Anterior cingulate cortex (tissue), 58 donors: ENCODE measurements at regions not wholly inside any gene's neighbourhood (a gene's known extent, or its start where the extent isn't known, plus 50 kb on each side); places are given as distances from the start of the nearest gene placed in this dataset.
A peak's percentile ranks its signal among the peaks of the same experiment; 100 is the strongest.

Experiments used
- DNase-seq, 58 donors: peaks; one replicate each; lab custom pipeline; 2025; lab: John Stamatoyannopoulos, UW

DNA sequence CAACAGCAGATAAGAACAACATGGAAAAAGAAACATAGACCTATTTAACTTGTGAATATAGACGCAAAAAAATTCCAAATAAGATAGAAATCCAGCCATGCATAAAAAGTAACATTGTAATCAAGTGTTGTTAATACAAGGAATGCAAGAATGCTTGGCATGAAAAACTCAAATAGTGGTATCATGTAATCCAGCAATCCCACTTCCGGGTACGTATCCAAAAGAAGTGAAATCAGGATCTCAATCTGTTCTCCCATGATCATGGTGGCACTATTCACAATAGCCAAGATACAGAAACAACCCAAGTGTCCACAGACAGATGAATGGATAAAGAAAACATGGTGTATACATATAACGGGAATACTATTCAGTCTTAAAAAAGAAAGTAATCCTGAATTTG is 437.4 kb downstream of the ARHGEF28 start:
- no peak for DNase-seq

- no peak for DNase-seq
These were observed 435.3 kb downstream of the ARHGEF28 start for GRCh38 chr5:74061292-74061691.

DNA sequence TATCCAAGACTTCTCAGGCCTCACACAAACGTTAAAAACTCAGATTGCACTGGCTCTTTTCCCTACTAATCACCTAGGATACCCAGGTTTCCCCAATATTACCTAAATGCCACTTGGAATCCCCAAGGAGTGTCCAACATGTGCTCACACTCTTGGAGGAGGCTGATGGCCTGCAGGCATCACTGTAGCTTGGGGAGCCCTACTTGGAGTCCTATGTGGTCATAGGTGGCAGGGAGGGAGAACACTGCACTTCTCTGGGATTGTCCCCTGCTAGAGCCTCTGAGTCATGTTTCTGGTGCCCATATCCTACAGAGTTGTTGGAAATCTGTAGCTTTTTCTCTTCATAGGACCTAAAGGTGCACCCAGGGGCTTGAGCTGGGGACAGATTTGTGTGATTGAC is 433.7 kb downstream of the ARHGEF28 start:
- DNase-seq, result no peak

- no peak for DNase-seq
These were observed 430.8 kb downstream of the ARHGEF28 start for GRCh38 chr5:74056789-74057164.

DNA sequence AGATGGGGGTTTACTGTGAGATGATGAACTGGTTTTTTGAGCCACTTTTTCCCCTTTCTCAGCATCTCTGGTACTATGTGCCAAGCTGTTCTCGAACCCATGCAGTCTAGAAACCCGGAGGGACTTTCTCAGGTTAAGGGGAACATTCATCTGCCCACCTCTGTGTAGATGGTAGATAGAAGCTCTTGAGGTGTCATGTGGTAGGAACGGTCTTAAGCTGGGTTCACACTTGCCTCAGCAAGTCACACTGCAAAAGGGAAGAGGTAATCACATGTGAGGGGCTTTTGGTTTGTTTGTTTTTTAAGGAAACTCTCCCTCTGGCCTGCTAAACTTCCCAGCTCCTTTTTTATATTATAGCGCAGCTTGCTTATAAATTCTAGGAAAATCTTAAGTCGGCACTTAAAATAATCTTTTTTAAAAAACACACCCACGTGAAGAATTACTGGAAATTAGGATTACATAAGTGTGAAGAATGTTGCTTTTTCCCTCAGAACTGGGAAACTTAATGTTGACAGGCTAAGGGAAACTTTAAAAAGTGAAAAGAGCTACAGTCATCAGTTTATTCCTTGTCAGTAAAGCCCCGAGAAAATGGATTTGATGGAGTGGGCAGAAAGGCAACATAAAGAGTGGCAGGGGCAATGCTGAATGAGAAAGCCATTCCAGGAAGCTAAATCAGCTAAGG is 430.3 kb downstream of the ARHGEF28 start:
- DNase-seq, result no peak

DNA sequence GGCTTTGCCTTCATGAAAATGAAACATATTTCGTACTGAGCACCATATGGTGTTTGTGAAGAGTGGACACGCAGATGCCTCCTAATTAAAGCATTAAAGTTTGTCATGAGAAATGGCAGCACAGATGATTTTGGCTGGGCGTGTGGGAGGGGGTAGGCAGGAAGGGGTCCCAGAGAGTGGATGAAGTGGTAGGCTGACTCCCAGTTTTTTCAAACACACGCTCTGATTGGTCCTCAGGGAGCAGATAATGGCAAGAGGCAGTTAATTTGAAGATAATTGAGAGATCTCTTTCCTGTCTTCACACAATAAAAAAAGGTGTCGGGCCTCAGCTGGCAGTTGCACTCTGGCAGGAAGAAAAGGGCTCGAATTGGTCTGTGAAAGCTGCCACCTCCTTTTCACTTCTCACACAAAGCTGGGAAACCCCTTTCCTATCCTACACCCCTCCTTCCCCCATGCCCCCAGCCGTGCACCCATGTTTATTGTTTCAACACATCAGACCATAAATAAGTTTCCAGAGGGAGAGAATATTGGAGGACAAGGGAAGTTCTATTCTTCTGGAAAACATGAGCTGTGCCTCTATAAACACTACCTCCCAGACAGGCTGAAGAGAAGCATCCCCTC is 429.6 kb downstream of the ARHGEF28 start:
- DNase-seq, result peak in 3 of 58 donors; percentile 5 to 23 (median 6)

DNA sequence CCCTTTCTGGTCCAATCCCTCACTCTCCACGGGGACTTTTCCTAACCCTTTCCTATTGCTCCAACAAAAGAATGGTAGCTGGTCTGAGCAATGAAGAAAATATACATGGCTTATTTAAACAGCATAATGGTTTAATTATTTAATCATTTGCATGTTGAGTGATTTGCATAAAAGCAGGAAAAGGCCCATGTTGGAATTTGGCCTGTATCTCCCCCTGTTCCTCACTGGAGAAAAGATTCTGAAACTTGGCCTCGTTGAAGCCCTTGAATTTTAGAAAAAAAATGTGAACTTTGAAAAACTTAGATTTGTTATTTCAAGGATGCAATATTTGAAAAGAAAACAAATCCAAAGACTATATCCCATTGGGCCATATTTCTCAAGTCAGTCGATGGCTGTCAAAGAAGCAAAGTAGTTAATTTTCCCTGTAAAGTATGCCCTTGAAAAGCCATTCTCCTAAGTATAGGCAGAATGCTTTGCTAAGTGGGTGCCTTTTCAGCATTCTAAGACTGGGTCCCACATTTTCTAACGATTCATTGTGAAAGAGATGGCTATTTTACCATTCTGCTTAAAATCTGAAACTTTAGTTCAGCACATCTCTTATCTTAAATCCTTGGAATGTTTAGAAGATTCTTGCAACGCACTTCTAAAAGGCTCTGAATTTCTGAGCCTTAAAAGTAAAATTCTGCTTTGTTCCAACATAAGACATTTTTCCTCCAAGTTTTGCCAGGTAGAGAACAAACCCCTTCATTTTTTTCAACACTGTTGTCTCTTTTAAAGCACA is 428.8 kb downstream of the ARHGEF28 start:
- DNase-seq, result no peak

DNA sequence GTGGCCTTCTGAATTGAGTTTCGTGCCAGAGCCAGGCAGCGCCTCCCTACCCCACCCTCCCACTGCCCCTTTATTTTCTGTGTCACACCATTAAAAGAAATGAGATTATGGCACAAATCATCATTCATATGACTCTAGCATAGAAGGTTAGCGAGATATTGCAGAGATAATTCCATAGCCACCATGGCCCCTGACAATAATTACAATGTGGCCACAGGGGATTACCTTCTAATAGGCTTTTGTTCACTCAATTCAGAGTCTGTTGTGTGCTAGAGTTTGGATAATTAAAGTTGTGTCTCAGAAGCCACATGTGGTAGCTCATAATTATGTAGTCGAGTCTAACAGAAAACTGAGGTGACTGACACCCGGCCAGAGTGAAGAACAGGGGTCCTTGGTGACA is 428.1 kb downstream of the ARHGEF28 start:
- DNase-seq, result no peak

GRCh38 chr5:74052441-74053221 is 426.6 kb downstream of the ARHGEF28 start:
- DNase-seq, result no peak

GRCh38 chr5:74051076-74051475 is 425.1 kb downstream of the ARHGEF28 start:
- no peak for DNase-seq

- DNase-seq, result no peak
These were observed 418.9 kb downstream of the ARHGEF28 start for GRCh38 chr5:74044936-74045335.

GRCh38 chr5:74042959-74043358 is 417.0 kb downstream of the ARHGEF28 start:
- peak in 1 of 58 donors; percentile 9 for DNase-seq

DNA sequence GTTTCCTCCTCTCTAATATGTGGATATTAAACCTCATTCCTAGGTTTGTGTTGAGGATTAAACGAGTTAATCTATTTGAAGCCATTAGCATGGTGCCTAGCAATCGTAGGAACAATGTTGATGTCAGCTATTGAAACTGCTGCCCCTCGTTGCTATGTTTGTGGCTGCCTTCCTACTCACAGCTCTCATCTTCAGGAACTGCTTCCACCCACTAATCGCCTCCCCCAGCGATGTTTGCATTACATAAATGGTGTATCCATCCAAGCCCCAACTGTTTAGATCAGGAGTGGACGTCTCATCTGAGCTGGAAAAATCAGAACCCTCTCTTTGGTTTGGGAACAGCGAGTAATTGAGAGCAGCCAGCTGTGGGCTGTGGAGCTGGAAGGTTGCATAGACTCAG is 416.6 kb downstream of the ARHGEF28 start:
- peak in 13 of 58 donors; percentile 7 to 56 (median 17) for DNase-seq

DNA sequence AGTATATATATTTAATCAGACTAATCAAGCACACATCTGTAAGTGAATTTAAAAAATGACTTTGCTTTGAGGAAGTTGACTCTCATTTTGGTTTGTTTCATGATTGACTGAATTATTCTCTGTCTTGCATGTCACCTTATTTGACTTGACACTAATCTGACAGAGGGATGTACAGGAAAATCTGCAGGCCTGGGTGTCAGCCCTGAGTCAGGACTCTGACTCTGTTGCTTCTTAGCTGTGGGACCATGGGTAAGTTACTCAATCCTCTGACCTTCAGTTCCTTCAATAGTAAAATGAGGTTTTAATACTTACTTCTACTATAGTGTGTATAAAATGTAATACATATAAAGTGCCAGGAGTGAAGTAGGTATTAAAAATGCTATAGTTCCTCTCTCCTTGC is 415.9 kb downstream of the ARHGEF28 start:
- no peak for DNase-seq

GRCh38 chr5:74040811-74041491 is 415.0 kb downstream of the ARHGEF28 start:
- no peak for DNase-seq

GRCh38 chr5:74040065-74040551 is 414.1 kb downstream of the ARHGEF28 start:
- no peak for DNase-seq

GRCh38 chr5:74037321-74037720 is 411.3 kb downstream of the ARHGEF28 start:
- no peak for DNase-seq

DNA sequence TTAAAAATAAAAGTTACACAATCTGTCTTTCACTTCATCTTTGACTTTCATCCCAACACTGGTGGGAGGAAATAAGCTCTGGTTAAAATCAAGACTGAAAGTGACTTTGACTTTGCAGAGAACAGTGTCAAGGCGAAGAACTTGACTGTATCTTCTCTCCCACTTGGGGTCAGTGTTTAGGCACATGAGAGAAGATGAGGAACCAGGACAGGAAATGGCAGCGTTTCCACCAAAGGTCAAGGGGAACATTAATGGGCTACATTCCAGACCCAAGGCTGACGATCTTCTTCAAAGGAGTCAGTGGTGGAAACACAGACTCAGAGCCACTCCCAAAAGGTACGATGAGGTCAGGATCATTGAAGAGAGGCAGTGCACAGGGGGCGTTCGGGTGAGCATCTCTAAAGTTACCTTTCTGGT is 409.5 kb downstream of the ARHGEF28 start:
- peak in 4 of 58 donors; percentile 7 to 22 (median 12) for DNase-seq

DNA sequence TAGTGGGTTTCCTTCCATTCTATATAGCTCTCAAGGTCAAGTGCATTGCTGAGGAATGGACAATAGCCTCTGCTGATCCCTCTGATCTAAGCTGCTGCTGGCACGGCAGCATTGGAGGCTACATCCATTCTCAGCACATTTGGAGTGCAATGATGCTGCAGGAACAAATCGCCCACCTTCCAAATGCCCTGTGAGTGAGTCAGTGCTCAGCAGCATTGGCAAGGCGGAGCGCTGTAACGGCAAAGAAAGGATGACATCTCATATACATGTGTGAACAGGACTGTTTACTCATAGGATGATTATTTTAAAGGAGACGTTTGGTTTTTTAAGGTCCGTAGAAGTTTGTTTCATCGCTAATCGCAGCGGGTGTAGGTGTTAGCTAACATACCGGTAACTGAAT is 408.7 kb downstream of the ARHGEF28 start:
- DNase-seq, result peak in 32 of 58 donors; percentile 4 to 78 (median 38)

DNA sequence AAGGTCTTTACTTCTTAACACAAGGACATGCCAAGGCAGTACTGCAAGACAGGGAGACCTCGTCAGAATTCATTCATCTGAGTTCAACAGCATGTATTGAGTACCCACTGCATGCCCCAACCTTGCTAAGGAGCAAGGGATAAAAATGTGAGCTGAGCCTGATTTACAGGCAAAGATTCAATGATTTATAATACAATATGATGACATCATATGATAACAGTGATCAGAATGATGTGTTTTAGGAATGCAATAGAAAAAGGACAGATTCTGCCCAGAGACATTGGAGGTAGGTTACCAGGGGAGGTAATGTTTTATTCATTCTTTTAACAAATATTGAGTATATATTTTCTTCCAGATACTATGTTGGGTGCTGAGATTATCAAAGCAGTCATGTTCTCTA is 406.6 kb downstream of the ARHGEF28 start:
- no peak for DNase-seq
